Thyroid gland (tissue), 4 donors: ENCODE measurements at regions not wholly inside any gene's neighbourhood (a gene's known extent, or its start where the extent isn't known, plus 50 kb on each side); places are given as distances from the start of the nearest gene placed in this dataset.

Experiments used
- DNase-seq, 2 donors: peaks; one replicate each; pipeline ENCODE4 v3.0.0-alpha.2; 2019
- H3K27ac ChIP-seq, 3 donors: fragments of 200-600 bp; sonication (generic); 1 replicate in 2 of 3; 2 replicates in 1 of 3; pipeline ENCODE4 v1.5.1; 2016 to 2019; ENCODE audit warnings: mild to moderate bottlenecking in 1 of 3, moderate library complexity in 1 of 3
- H3K27me3 ChIP-seq: fragments of 200-600 bp; sonication (generic); one replicate; pipeline ENCODE4 v1.5.1; 2019
- H3K36me3 ChIP-seq, 2 donors: fragments of 200-600 bp; sonication (generic); one replicate each; pipeline ENCODE4 v1.5.1; 2016 to 2019
- H3K4me1 ChIP-seq, 2 donors: fragments of 200-600 bp; sonication (generic); one replicate each; pipeline ENCODE4 v1.5.1; 2017 to 2019
- H3K4me3 ChIP-seq, 3 donors: fragments of 200-600 bp; sonication (generic); replicated peaks in 1 of 3; 1 replicate in 2 of 3; 2 replicates in 1 of 3; pipeline ENCODE4 v1.5.1; 2016; ENCODE audit warnings: mild to moderate bottlenecking in 1 of 3
- H3K9me3 ChIP-seq: fragments of 200-600 bp; sonication (generic); one replicate; pipeline ENCODE4 v1.5.1; 2017
- POLR2A ChIP-seq, 2 donors: fragments of 450-650 bp; IDR thresholded peaks; one replicate each; pipeline ENCODE4 v1.6.1; 2017; ENCODE audit warnings: antibody characterized with exemption in 2 of 2, mild to moderate bottlenecking in 2 of 2, moderate library complexity in 1 of 2
- WGBS, 2 donors: methylation state at CpG; one replicate each; pipeline ENCODE4 v1.1.5; 2017; 5-methylcytosine and 5-hydroxymethylcytosine counted together
- intact Hi-C: fragments of 100-400 bp; cut with DNase I; formaldehyde crosslinking; loops from one replicate; pipeline ENCODE4 v1.15.1; 2023
- TF ChIP-seq, protein P1 (sequence below), 6 experiments: fragments of 200-600 bp in 3 of 6; fragments of 450-650 bp in 3 of 6; sonication (generic) in 3 of 6; IDR thresholded peaks; one replicate each; pipeline ENCODE4 v1.5.1; 2016 to 2019; ENCODE audit warnings: antibody characterized with exemption in 6 of 6, mild to moderate bottlenecking in 2 of 6, inconsistent platforms in 1 of 6, moderate library complexity in 1 of 6

DNA sequence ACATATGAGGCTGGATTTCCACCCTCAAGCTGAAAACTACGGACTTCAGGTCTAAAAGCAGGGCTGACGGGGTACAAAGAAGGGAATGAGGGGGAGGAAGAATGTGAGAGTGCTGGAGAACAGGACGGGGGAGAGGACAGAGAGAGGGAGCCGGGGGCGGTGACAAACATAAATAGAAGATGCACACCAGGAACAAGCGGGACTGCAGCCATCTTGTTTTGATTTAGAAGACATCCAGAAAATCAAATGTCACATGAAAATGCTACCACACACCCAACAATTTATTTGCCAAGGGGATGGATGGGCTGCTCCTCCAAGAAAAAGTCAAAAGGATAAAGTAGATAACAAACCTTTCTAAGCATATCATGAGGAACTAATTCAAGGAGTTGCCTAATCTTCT is 59.2 kb upstream of the FHL2 start:
- TF ChIP-seq, protein P1, sequence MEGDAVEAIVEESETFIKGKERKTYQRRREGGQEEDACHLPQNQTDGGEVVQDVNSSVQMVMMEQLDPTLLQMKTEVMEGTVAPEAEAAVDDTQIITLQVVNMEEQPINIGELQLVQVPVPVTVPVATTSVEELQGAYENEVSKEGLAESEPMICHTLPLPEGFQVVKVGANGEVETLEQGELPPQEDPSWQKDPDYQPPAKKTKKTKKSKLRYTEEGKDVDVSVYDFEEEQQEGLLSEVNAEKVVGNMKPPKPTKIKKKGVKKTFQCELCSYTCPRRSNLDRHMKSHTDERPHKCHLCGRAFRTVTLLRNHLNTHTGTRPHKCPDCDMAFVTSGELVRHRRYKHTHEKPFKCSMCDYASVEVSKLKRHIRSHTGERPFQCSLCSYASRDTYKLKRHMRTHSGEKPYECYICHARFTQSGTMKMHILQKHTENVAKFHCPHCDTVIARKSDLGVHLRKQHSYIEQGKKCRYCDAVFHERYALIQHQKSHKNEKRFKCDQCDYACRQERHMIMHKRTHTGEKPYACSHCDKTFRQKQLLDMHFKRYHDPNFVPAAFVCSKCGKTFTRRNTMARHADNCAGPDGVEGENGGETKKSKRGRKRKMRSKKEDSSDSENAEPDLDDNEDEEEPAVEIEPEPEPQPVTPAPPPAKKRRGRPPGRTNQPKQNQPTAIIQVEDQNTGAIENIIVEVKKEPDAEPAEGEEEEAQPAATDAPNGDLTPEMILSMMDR (IDR thresholded peaks at IDR 0.05): no peak
- TF ChIP-seq POLR2A (IDR thresholded peaks at IDR 0.05): no peak
- Histone ChIP-seq H3K36me3 (no peaks in the 10 kb centered on the region), H3K27me3 (no peaks in the 10 kb centered on the region), H3K27ac (no peak overlapping the region), H3K9me3 (no peaks in the 10 kb centered on the region), H3K4me3 (no peak overlapping the region), H3K4me1 (peaks cover 13 to 29% of the 10 kb centered on the region in 2 donors)
- 88 to 93% methylated on average over 6 of the region's 6 CpGs for WGBS, 2 donors
- intact Hi-C loops: no loop called here
- no peak for DNase-seq

DNA sequence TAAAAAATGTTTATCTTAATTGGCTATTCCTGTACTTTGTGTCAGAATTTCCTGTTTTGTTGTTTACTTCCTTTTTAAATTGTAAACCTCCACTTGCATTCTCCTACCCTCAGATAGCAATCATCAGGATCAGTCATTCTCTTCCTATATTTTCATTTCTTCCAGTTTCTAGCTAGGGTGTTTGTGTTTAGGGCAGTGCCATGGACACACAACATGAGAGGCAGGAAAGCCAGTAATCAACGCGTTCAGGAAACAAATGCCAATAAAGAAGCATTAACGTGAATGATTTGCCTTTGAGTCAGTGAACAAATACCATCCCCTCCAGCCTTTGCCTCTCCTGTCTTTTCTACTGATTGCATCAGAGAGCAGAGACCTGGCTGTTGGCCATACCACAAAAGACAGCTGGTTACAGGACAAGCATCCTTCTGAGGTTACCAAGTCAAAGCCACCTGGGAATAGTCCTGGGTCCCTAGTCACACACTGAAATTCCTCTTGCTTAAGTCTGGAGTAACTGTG is 56.7 kb upstream of the FHL2 start:
- Histone ChIP-seq H3K4me1 (peaks cover 10 to 24% of the 10 kb centered on the region in 2 donors), H3K4me3 (no peak overlapping the region), H3K27me3 (no peaks in the 10 kb centered on the region), H3K9me3 (no peaks in the 10 kb centered on the region), H3K27ac (peak overlapping the region in 1 of 3 donors; percentile 57), H3K36me3 (no peaks in the 10 kb centered on the region)
- peak; percentile 60 to 70 for DNase-seq
- intact Hi-C loops: no loop called here
- TF ChIP-seq, protein P1 (IDR thresholded peaks at IDR 0.05): no peak
- TF ChIP-seq POLR2A (IDR thresholded peaks at IDR 0.05): no peak
- 26 to 47% methylated on average over 3 of the region's 3 CpGs for WGBS, 2 donors

DNA sequence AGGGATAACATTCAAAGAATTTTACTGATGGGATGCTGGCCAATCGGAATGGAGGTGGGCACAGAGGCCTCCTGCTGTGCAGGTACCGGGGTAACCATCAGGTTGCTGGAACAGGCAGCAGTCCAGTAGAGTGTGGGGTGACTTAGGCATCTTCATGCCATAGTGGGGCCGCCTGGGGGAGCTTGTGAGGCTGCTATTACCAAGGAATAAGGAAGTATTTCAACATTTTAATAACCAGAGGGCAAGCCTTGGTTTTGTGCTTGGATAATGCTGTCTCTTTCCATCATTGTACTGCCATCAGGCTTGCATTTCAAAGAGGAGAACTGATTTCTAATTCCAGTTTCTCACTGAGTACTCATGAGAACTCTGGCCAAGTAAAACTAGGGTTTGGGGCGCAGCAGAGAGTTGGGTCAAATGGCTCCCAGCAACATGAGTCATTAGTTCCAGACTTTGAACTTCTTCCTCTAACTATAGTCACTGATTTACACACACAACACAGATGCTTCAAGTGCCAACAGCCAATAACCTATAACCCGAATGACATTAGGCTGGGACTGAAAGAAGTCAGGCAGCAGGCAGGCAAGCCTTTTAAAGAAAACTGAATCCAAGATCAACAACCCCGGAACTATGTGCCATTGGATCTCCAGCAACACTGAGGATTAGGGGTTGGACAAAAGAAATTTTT is 56.1 kb upstream of the FHL2 start:
- DNase-seq: peak; percentile 21 to 30
- Histone ChIP-seq H3K9me3 (no peaks in the 10 kb centered on the region), H3K27me3 (no peaks in the 10 kb centered on the region), H3K27ac (peak overlapping the region in 1 of 3 donors; percentile 57), H3K4me3 (no peak overlapping the region), H3K4me1 (peaks cover 4 to 23% of the 10 kb centered on the region in 2 donors), H3K36me3 (no peaks in the 10 kb centered on the region)
- intact Hi-C loops: no loop called here
- 67 to 73% methylated on average over 6 of the region's 6 CpGs for WGBS, 2 donors
- TF ChIP-seq, protein P1 (IDR thresholded peaks at IDR 0.05): peak in 1 of 6 experiments; percentile 28
- TF ChIP-seq POLR2A (IDR thresholded peaks at IDR 0.05): no peak

DNA sequence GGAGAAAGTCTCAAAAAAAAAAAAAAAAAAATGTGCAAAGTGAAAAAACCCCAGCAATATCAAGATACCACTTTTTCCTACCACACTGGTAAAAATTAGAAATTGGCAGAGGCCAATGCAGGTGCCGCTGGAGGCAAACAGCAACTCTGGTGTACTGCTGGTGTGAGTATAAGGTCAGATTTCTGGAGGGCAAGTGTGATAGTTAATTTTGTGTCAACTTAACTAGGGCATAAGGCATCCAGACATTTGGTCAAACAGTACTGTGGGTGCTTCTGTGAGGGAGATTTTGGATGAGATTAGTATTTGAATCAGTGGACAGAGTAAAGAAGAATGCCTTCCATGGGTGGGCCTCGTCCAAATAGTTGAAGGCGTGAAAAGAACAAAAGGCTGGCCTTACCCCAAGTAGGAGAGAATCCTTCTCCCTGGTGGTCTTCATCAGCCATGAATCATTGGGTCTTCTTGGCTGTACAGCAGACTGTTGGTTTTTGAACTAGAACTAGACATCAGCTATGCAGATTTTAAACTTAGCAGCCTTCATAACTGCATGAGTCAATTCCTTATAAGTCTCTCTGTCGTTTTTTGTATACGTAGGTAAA is 52.8 kb upstream of the FHL2 start:
- Histone ChIP-seq H3K9me3 (no peaks in the 10 kb centered on the region), H3K4me3 (no peak overlapping the region), H3K36me3 (no peaks in the 10 kb centered on the region), H3K27me3 (no peaks in the 10 kb centered on the region), H3K27ac (no peak overlapping the region), H3K4me1 (peaks cover 0 to 20% of the 10 kb centered on the region in 2 donors)
- no peak for DNase-seq
- intact Hi-C loops: no loop called here
- TF ChIP-seq POLR2A (IDR thresholded peaks at IDR 0.05): no peak
- 86 to 94% methylated on average over 5 of the region's 5 CpGs for WGBS, 2 donors

DNA sequence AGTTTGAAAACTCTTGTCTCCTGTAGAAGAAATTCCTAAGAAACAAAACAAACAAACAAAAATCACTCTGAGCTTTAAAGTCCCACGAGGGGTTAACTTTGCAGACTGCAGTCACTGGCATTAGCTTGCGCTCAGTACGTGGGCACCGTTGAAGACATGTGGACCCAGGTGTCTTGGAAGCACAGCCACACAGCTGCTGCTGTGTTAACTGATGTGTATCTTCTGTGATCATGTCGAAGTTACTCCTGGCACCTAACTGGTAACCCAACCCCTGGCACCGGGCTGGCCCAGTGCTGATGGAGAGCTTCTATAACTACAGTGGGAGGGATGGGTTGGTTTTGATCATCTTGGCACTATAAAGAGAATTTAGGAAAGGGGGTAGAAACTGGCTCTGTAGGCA is 51.6 kb upstream of the FHL2 start:
- no peak for TF ChIP-seq POLR2A (IDR thresholded peaks at IDR 0.05)
- TF ChIP-seq, protein P1 (IDR thresholded peaks at IDR 0.05): no peak
- intact Hi-C loops: no loop called here
- DNase-seq: peak in 1 of 2 donors; percentile 15
- no peak overlapping the region for H3K27ac ChIP-seq
- H3K27me3 ChIP-seq: no peaks in the 10 kb centered on the region
- no peaks in the 10 kb centered on the region for H3K36me3 ChIP-seq
- no peaks in the 10 kb centered on the region for H3K9me3 ChIP-seq
- no peak overlapping the region for H3K4me3 ChIP-seq
- H3K4me1 ChIP-seq: peaks cover 0 to 14% of the 10 kb centered on the region in 2 donors
- WGBS, 2 donors: 24 to 34% methylated on average over 6 of the region's 6 CpGs
